GM18867 (cell line): ENCODE measurements at regions not wholly inside any gene's neighbourhood (a gene's known extent, or its start where the extent isn't known, plus 50 kb on each side); places are given as distances from the start of the nearest gene placed in this dataset.

ENCODE experiments used
- ATAC-seq: cut with Tn5 transposase; IDR thresholded peaks from one replicate; pipeline ENCODE4 v1.9.1; 2021; ENCODE audit warnings: mild to moderate bottlenecking, moderate library complexity; ENCODE audit not compliant: unreplicated experiment

DNA sequence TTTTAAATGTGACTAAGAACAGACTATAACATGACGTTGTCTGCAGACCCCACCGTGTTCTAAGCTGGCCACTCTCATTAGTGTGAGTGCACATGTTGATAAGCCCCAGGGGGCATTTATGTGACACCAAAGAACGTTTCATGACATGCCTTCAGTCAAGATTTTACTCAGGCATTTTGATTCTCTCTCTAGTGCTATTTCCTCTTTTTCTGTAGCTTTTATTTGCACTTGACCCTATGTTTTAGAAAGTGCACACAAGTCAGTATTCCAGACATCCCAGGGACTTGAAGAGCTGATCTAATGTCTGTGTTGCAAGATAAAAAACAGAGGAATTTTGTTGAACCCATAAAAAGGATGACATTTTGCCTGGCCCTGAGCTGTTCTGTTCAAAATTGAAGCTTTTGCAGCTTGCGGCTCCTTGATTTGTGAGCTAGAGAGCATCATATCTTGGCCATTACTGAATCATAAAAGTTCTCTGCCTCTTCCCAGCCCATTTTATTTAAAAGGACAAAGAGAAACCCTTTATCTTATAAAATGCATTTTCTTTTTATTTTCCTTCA lies 80.9 kb upstream of the TYRP1 start:
- no peak for ATAC-seq

DNA sequence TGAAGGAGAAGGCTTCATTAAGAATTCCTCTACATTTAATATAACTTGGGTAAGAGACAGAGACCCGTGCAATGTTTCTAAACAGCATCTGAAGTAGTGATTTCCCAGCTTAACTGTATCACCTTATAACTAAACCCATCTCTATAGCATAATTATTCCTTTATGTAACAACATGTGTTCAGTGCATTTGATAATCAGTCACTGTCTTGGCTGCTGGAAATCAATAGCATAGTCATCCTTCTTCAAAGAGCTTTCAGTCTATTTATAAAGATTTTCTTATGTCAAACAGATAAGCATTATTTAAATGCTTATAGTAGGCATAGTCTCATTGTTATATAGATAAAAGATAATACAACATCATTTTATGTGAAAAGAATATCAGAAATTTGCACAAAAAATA lies 80.1 kb upstream of the TYRP1 start:
- no peak for ATAC-seq

DNA sequence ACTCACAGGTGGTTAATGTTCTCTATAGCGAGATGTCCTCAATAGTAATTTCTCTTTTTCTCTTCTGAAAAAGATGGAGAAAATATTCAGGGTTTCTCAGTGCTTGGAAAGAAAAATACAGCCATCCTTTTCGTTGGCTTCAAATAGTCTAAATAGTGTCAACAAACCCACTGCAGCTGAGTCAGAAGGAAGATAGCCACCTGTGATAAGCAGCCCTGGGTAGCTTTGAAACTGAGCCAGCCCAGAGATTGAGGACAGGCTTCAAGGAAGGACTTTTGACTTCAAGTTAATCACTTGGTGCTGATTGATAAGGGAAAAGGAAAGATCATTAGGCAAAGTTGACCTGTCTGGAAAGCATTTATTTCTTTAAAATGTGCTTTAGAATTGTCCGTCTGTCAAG lies 78.7 kb upstream of the TYRP1 start:
- ATAC-seq, result no peak

DNA sequence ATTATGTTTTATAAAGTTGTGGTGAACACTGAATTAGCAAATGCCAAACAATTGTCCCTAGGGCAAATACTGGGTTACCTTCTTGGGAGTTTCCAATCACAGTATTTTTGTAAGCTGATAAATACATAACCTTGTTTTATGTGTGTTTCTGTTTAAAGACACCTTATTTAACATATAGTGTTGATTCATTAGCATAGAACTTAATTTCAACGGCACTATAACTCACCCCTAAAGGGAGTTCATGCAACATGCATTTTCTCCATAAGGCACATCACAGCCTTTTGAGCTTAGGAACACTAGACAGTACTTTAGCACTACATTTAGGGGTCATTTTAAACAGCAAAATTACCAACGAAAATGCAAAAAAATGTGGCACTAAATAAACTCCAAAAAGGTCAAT lies 74.2 kb upstream of the TYRP1 start:
- ATAC-seq, result no peak

DNA sequence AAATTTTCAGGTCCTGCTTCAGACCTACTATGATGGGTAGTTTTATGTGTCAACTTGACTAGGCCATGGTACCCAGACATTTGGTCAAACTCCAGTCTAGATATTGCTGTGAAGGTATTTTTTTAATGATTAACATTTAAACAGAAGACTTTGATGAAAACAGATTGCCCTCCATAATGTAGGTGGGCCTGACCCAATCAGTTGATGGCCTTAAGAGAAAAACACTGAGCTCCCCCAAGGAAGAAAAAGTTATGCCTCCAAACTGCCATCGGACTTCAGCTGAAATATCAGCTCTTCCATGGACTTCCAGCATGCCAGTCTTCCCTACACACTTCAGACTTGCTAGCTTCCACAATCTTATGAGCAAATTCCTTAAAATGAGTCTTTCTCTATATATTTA lies 67.3 kb upstream of the TYRP1 start:
- no peak for ATAC-seq

DNA sequence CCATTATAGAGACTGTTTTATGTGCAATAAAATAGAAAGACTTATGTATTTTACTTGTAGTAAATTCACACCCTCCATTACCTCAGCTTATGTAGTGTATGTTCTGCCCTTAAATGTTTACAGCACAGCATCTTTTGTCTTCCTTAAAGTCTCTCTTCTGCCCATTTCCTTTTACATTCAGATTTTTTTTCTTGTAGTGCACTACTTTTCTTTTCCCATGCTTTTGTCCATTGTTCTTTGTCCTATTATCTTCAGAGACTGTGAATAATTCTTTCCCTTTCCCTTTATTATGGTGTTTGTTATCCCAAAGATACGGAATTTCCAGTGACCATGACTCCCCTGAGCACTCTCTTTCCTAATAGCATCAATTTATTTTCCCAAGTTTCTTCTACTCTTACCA lies 66.1 kb upstream of the TYRP1 start:
- no peak for ATAC-seq

DNA sequence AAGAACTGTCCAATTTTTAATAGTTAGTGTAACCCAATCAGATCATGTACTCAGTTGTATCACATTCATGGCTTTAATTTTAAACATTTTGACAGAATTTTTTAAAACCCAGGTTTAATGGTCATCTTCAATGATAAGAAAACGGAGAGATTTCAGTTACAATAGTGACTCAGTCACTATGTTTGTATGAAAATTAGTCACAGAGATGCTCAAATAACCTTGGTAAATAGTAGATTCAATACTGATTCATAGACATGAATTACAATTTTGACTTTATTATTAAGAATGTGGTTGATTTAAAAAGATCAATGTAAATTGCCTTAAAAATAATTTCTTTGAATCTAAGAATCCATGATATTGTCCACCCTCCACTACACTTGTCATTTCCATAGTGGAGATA lies 64.6 kb upstream of the TYRP1 start:
- ATAC-seq, result no peak

DNA sequence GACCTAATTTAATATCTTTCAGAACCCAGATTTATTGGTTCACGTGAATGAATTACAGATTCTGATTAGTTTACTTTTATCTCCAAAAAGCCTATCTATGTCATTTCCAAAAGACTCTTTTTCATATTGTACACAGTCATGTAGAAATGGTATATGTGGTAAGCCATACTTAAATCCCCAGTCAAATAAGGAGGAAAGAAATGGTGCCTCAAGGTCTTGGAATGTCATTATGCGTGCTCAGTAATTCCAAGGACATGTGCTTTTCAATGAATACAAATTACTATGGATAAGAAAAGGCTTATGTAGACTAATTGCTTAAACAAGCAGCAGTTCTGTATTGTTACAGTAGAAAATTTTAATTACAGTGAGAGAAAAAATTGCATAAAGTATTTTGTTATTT lies 64.1 kb upstream of the TYRP1 start:
- ATAC-seq, result no peak

DNA sequence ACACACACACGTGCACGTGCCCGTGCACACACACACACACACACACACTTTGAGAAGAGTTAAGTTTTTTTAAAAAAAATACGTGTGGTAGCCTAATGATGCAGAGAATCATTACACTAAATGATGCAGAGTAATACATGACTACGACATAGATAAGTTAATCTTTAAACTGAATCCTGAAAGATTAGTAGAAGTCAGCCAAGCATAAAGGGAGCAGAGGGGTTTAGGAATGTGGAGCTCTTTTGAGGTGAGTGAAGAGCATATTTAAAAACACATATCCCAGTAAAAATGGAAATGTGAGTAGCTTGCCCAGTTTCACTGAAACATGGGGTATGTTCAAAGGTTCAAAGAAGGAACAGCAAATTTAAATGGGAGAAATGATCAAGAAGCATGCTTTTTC lies 61.3 kb upstream of the TYRP1 start:
- ATAC-seq, result no peak

DNA sequence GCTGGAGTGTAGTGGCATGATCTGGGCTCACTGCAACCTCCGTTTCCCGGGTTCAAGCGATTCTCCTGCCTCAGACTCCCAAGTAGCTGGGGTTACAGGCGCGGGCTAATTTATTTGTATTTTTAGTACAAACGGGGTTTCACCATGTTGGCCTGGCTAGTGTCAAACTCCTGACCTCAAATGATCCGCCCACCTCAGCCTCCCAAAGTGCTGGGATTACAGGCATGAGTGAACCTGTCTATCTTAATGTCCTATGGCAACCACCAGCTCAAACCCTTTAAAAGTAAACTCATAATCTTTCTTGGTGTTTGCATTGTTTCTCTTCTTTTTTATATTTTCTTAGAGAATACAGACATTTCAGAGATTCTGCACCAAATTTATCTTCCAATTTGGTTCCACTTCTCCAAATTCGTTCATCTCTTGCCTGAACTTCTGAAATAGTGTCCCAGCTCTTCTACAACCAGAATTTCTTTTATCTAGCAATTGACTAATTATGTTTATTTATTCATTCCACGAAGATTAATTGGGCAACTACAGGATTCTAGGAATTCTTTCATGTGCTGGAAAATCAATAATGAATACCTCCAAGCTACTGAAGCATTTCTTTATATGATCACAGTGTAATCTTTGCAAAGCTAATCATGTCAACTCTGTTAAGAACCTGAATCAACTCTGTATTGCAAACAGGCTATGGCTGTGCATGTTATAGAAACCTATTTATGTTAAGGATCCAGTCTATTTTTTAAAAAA lies 60.0 kb upstream of the TYRP1 start:
- ATAC-seq, result no peak

DNA sequence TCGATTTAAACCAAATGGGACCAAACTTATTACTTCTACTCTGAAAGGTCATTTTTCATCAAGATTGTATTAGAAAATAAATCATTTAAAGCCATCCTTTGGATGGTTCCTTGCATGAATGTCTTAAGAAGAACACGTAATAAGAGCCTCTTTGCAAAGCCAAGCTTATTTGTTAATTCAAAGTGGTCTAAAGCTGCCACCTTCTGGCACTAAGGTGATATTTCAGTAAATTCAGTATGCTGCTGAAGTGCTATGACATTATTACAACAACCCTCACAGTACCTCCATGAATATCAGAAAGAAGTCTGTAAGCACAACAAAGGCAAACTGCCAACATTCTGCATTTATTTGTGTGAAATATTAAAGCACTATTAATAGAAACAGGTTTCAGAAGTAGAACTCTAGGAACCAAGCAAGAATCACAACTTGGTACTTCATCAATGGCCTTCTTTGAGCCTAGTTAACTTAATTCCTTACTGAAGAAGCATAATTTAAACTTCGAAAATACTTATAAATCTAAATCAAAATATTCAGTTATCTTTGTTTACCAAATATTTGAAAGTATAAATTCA lies 53.1 kb upstream of the TYRP1 start:
- ATAC-seq, result no peak

DNA sequence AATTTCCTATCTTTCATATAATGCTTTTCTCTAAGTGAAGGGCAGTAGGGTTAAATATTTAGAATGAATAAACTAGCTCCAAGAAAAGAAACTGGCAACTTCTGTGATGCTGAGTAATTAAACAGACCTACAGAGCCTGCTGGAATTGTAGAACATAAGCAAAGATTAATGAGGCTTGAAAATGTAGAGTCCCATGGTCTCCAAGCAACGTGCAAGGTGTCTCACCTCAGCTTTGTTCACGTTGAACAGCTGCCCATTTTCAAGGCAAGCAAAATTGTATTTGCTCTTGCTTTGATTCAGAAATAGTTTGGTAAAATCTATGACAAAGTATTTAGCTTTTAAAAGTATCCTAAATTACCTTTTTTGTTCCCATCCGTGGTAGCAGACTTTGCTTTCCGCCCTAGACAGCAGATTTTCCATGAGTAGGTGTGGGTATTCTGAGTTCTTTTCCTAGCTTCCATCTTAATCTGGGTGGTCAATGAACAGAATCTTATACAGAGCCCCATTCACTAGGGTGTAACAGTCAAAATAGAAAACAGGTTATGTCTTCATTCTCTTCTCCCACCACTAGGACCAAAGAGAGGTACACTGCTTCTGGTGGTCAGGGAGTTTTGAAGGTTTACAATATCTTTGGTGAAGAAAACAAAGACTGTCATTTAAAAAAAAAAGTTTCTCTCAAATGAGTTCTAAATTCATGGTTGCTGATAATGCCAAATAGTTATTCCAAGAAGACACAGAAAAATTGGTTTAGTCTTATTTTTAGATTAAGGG lies 52.1 kb upstream of the TYRP1 start:
- no peak for ATAC-seq
